ENCODE measurements at regions not wholly inside any gene's neighbourhood (a gene's known extent, or its start where the extent isn't known, plus 50 kb on each side); places are given as distances from the start of the nearest gene placed in this dataset.

GRCh38 chr12:87812681-87813080 lies 216.5 kb downstream of the C12orf50 start:
- no peak for TF ChIP-seq CTCF (conservative IDR thresholded peaks at IDR 0.05)
- no peak overlapping the region for H4K5ac ChIP-seq (ENCODE audit: insufficient read length, low read depth, low read length)
- H2AFZ ChIP-seq (ENCODE audit: low read length), result no peak overlapping the region
- H3K79me2 ChIP-seq (ENCODE audit: insufficient read depth, low read length), result no peaks in the 10 kb centered on the region
- H4K20me1 ChIP-seq (ENCODE audit: control insufficient read depth, insufficient read depth, insufficient read length), result no peaks in the 10 kb centered on the region
- H4K91ac ChIP-seq (ENCODE audit: insufficient read length, low read depth, low read length), result no peak overlapping the region
- H3K23ac ChIP-seq (ENCODE audit: insufficient read length, low read depth, low read length), result no peak overlapping the region
- no peak overlapping the region for H3K27ac Mint-ChIP-seq
- H3K27me3 Mint-ChIP-seq (ENCODE audit: low read depth), result no peaks in the 10 kb centered on the region
- H3K56ac ChIP-seq (ENCODE audit: insufficient read length, low read depth, low read length), result no peak overlapping the region
- H3K9me3 Mint-ChIP-seq, result peaks cover 0 to 5% of the 10 kb centered on the region in 2 experiments; a peak in 4 of 5 replicates
- no peak overlapping the region for H3K4me2 ChIP-seq (ENCODE audit: insufficient read depth, insufficient read length, low read length)
- H2AK5ac ChIP-seq (ENCODE audit: insufficient read length, low read length), result no peak overlapping the region
- H3K14ac ChIP-seq (ENCODE audit: insufficient read depth, low read length), result no peak overlapping the region
- no peaks in the 10 kb centered on the region for H3K4me1 Mint-ChIP-seq
- H3K18ac ChIP-seq (ENCODE audit: insufficient read length, low read depth, low read length), result no peak overlapping the region
- H3K9me3 ChIP-seq (ENCODE audit: control insufficient read depth, low read depth, low read length), result no peaks in the 10 kb centered on the region
- H2BK12ac ChIP-seq (ENCODE audit: insufficient read length, low read depth, low read length), result no peak overlapping the region
- no peaks in the 10 kb centered on the region for H3K4me1 ChIP-seq (ENCODE audit: insufficient read depth, low read length)
- H3K27me3 ChIP-seq (ENCODE audit: insufficient read depth, low read length), result no peaks in the 10 kb centered on the region
- no CpG with 5 or more reads among the region's 2 CpGs for WGBS (ENCODE audit: extremely low coverage, insufficient read length, low lambda C conversion rate)
- H3K9ac ChIP-seq (ENCODE audit: extremely low read depth, insufficient read length, low read length), result no peak overlapping the region
- H3K4ac ChIP-seq (ENCODE audit: low read depth, low read length), result no peak overlapping the region
- H2BK15ac ChIP-seq (ENCODE audit: low read depth, low read length), result no peak overlapping the region
- H3K4me3 Mint-ChIP-seq, result no peak overlapping the region
- no peak overlapping the region for H2BK20ac ChIP-seq (ENCODE audit: low read depth, low read length, poor library complexity, severe bottlenecking)
- no peak overlapping the region for H2BK5ac ChIP-seq (ENCODE audit: insufficient read length, low read length)
- H3K36me3 Mint-ChIP-seq (ENCODE audit: insufficient read depth in 1 of 3, low read depth in 3 of 3), result no peaks in the 10 kb centered on the region
- no peak overlapping the region for H2BK120ac ChIP-seq (ENCODE audit: low read depth, low read length, poor library complexity, severe bottlenecking)
- no peak overlapping the region for H3K27ac ChIP-seq (ENCODE audit: insufficient read length, low read depth, low read length)
- no peak overlapping the region for H3T11ph ChIP-seq (ENCODE audit: low read length)
- H3K23me2 ChIP-seq (ENCODE audit: insufficient read length, low read depth, low read length, poor library complexity, severe bottlenecking), result no peaks in the 10 kb centered on the region
- DNase-seq, result no peak
- no peaks in the 10 kb centered on the region for H3K79me1 ChIP-seq (ENCODE audit: insufficient read depth, low read depth, low read length, poor library complexity, severe bottlenecking)
- H4K8ac ChIP-seq (replicated peaks; ENCODE audit: insufficient read length, low read depth, low read length), result no peak overlapping the region
